SK-N-DZ (cell line): ENCODE measurements at regions not wholly inside any gene's neighbourhood (a gene's known extent, or its start where the extent isn't known, plus 50 kb on each side); places are given as distances from the start of the nearest gene placed in this dataset.
A peak's percentile ranks its signal among the peaks of the same experiment; 100 is the strongest.

Experiments used
- DNase-seq: peaks from one replicate; pipeline ENCODE4 v3.0.0-alpha.2; 2015; ENCODE audit warnings: low spot score

GRCh38 chr6:12221856-12222255 lies 68.3 kb upstream of the EDN1 start:
- no peak for DNase-seq

GRCh38 chr6:12222405-12223366 lies 67.5 kb upstream of the EDN1 start:
- no peak for DNase-seq

GRCh38 chr6:12223383-12223782 lies 66.8 kb upstream of the EDN1 start:
- DNase-seq = no peak

GRCh38 chr6:12224251-12224650 lies 65.9 kb upstream of the EDN1 start:
- no peak for DNase-seq

GRCh38 chr6:12228447-12229146 lies 61.6 kb upstream of the EDN1 start:
- DNase-seq = no peak

- no peak for DNase-seq
These were observed 60.8 kb upstream of the EDN1 start for GRCh38 chr6:12229332-12229731.

GRCh38 chr6:12230523-12230922 lies 59.6 kb upstream of the EDN1 start:
- DNase-seq = no peak

GRCh38 chr6:12232339-12232738 lies 57.8 kb upstream of the EDN1 start:
- no peak for DNase-seq

- no peak for DNase-seq
These were observed 57.3 kb upstream of the EDN1 start for GRCh38 chr6:12232821-12233220.

- DNase-seq = peak; percentile 24
These were observed 56.2 kb upstream of the EDN1 start for GRCh38 chr6:12233693-12234571.

GRCh38 chr6:12235341-12235740 lies 54.8 kb upstream of the EDN1 start:
- no peak for DNase-seq

GRCh38 chr6:12238219-12238618 lies 51.9 kb upstream of the EDN1 start:
- DNase-seq = no peak
